K562 (cell line): ENCODE measurements at regions not wholly inside any gene's neighbourhood (a gene's known extent, or its start where the extent isn't known, plus 50 kb on each side); places are given as distances from the start of the nearest gene placed in this dataset.

Experiments used
- ATAC-seq: fragments of 200-7000 bp; cut with Tn5 transposase; 3 replicates; pipeline ENCODE4 v1.9.1; 2020; ENCODE audit warnings: moderate library complexity
- BruUV-seq: library from RNA; stranded (reverse); fragments of 400-500 nt; replicated peaks from 2 replicates; lab custom pipeline; 2021; lab: Mats Ljungman, UMichigan
- CTCF ChIA-PET: fragments of 300-600 bp; formaldehyde crosslinking; extraction: SDS; loops from one replicate; lab custom pipeline; 2021; ENCODE audit warnings: low intra/inter-chr PET ratio; lab: Yijun Ruan, JAX
- POLR2A ChIA-PET: fragments of 300-600, 350-650 bp; sonication (Branson Sonifier 250); formaldehyde crosslinking; extraction: SDS; loops from one replicate; lab custom pipeline; 2021; ENCODE audit warnings: antibody characterized with exemption, inconsistent platforms; lab: Yijun Ruan, JAX
- DNase-seq, 4 experiments: peaks; one replicate each; pipeline versions ENCODE4 v3.0.0 to v3.0.0-alpha.2; 2011 to 2018; ENCODE audit warnings: low spot score in 3 of 4, mixed read lengths in 3 of 4; ENCODE audit errors: extremely low read depth in 1 of 4
- FAIRE-seq: peaks from 2 replicates; lab custom pipeline; 2011; peaks lifted over from hg19 to GRCh38; lab: Jason Lieb, UNC
- H2AFZ ChIP-seq: 2 replicates; pipeline ENCODE4 v1.6.0; 2011; ENCODE audit warnings: low read depth, low read length, control low read depth, inconsistent platforms
- H3K27ac ChIP-seq: fragments of 200-600 bp; 3 replicates; pipeline ENCODE4 v1.8.0; 2011; ENCODE audit warnings: low read depth, mild to moderate bottlenecking, control low read depth, inconsistent platforms, low read length, moderate library complexity, mixed read lengths; ENCODE audit errors: extremely low read depth
- H3K27me3 ChIP-seq, 2 experiments: fragments of 300-600 bp in 1 of 2; 2 replicates in 1 of 2; 3 replicates in 1 of 2; pipeline versions ENCODE4 v1.6.0 to v1.8.0; 2011; ENCODE audit warnings: inconsistent platforms in 2 of 2, low read length in 2 of 2, mild to moderate bottlenecking in 1 of 2, mixed read lengths in 1 of 2, moderate library complexity in 1 of 2; ENCODE audit not compliant: control insufficient read depth in 2 of 2, insufficient read depth in 2 of 2
- H3K36me3 ChIP-seq: fragments of 300-600 bp; 3 replicates; pipeline ENCODE4 v1.8.0; 2011; ENCODE audit warnings: mild to moderate bottlenecking, low read length, inconsistent platforms; ENCODE audit not compliant: control insufficient read depth, insufficient read depth
- H3K4me1 ChIP-seq, 2 experiments: fragments of 200-600 bp in 1 of 2; replicated peaks in 1 of 2; 2 replicates in 1 of 2; 3 replicates in 1 of 2; pipeline versions ENCODE4 v1.5.1 to v1.8.0; 2011; ENCODE audit warnings: inconsistent platforms in 2 of 2, low read length in 2 of 2, mild to moderate bottlenecking in 1 of 2, mixed read lengths in 1 of 2, moderate library complexity in 1 of 2; ENCODE audit not compliant: control insufficient read depth in 2 of 2, insufficient read depth in 2 of 2
- H3K4me2 ChIP-seq: 2 replicates; pipeline ENCODE4 v1.6.1; 2011; ENCODE audit warnings: low read length, control low read depth, inconsistent platforms, mixed read lengths; ENCODE audit not compliant: insufficient read depth
- H3K4me3 ChIP-seq: fragments of 200-600 bp; sonication (generic), shearing (Covaris generic); 2 replicates; pipeline ENCODE4 v1.5.1; 2016; ENCODE audit warnings: control low read depth, inconsistent platforms
- H3K79me2 ChIP-seq: fragments of 200-600 bp; 3 replicates; pipeline ENCODE4 v1.8.0; 2011; ENCODE audit warnings: low read length, inconsistent platforms; ENCODE audit not compliant: control insufficient read depth, insufficient read depth
- H3K9ac ChIP-seq, 2 experiments: 2 replicates each; pipeline versions ENCODE4 v1.6.0 to v1.6.1; 2011; ENCODE audit warnings: low read depth in 2 of 2, low read length in 2 of 2, control low read depth in 1 of 2, inconsistent platforms in 1 of 2, mild to moderate bottlenecking in 1 of 2, mixed read lengths in 1 of 2; ENCODE audit not compliant: insufficient read depth in 1 of 2
- H3K9me1 ChIP-seq: one replicate; pipeline ENCODE4 v1.6.0; 2011; ENCODE audit warnings: inconsistent platforms, mild to moderate bottlenecking, low read length, moderate library complexity; ENCODE audit not compliant: control insufficient read depth, insufficient read depth
- H3K9me3 ChIP-seq: replicated peaks from 2 replicates; pipeline ENCODE4 v1.5.1; 2011; ENCODE audit warnings: low read depth, low read length, inconsistent platforms; ENCODE audit not compliant: control insufficient read depth, insufficient read depth
- H4K20me1 ChIP-seq: replicated peaks from 2 replicates; pipeline ENCODE4 v1.6.1; 2011; ENCODE audit warnings: low read length, inconsistent platforms, mixed read lengths; ENCODE audit not compliant: control insufficient read depth, insufficient read depth
- GTF2F1 ChIP-seq: IDR thresholded peaks from 2 replicates; pipeline ENCODE4 v1.6.1; 2011; ENCODE audit warnings: low read depth, low read length, improper control_type of control experiment
- MBD2 ChIP-seq: sonication (generic); IDR thresholded peaks from 2 replicates; pipeline ENCODE4 v1.6.1; 2016; ENCODE audit warnings: low read depth, borderline replicate concordance
- NR3C1 ChIP-seq: sonication (generic); formaldehyde crosslinking; IDR thresholded peaks from 2 replicates; pipeline ENCODE4 v1.8.1; 2022; ENCODE audit warnings: missing genetic modification reagents
- POLR3G ChIP-seq: IDR thresholded peaks from 2 replicates; pipeline ENCODE4 v1.6.1; 2011; ENCODE audit not compliant: insufficient read length, insufficient replicate concordance; ENCODE audit errors: extremely low read depth
- ZFP36 ChIP-seq: fragments of 150-350 bp; IDR thresholded peaks from 2 replicates; pipeline ENCODE4 v1.6.1; 2018; ENCODE audit warnings: low read length, low read depth; ENCODE audit not compliant: partially characterized antibody
- ZNF140 ChIP-seq: fragments of 250-450 bp; sonication (Bioruptor Pico); IDR thresholded peaks from 2 replicates; pipeline ENCODE4 v1.8.0; 2021; ENCODE audit warnings: moderate library complexity, mild to moderate bottlenecking, inconsistent platforms
- ZNF778 ChIP-seq: fragments of 450-650 bp; formaldehyde crosslinking; IDR thresholded peaks from 2 replicates; pipeline ENCODE4 v1.4.0; 2020; ENCODE audit warnings: mild to moderate bottlenecking, moderate library complexity
- WGBS: fragments of 100-300 bp; shearing (Covaris generic); methylation state at CpG from one replicate; pipeline ENCODE4 v1.1.6; 2016; ENCODE audit warnings: low coverage, mixed read lengths; ENCODE audit not compliant: insufficient coverage; ENCODE audit errors: missing lambda C conversion rate; 5-methylcytosine and 5-hydroxymethylcytosine counted together
- in situ Hi-C: fragments of 300-500 bp; cut with MboI; formaldehyde crosslinking; loops from 4 replicates; pipeline ENCODE4 v1.15.0; 2018; ENCODE audit warnings: inconsistent platforms, mixed read lengths
- intact Hi-C: fragments of 100-400 bp; cut with micrococcal nuclease; formaldehyde crosslinking; loops from 2 replicates; pipeline ENCODE4 v1.14.2; 2022
- TF ChIP-seq, protein P1 (sequence below): fragments of 450-650 bp; conservative IDR thresholded peaks from 2 replicates; pipeline ENCODE4 v1.6.1; 2016; ENCODE audit warnings: missing genetic modification characterization, low read depth, mild to moderate bottlenecking, control low read depth, missing compliant biosample characterization

DNA sequence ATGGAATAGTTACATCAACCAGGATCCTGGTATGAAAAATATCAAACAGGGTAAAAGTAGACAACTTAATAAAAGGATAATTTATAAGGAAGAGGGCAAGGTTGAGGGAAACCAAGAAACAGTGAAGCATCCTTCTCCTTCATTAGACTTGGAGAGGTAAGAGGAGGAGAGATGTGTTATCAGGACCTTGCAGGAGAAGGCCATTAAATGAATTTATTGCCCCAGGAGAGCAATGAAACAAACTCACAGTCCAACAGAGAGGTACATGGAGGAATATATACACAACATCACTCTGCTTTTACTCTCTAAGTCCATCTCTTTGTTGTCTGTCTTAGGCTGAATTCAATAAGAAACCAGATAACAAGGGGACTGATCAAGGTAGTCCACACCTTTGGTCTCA, 966.2 kb downstream of the SORCS1 start:
- no peaks in the 10 kb centered on the region for H3K36me3 ChIP-seq
- TF ChIP-seq ZFP36 (no peak), MBD2 (no peak), GTF2F1 (no peak), ZNF140 (CRISPR knock-in tag) (no peak), NR3C1 (no peak)
- TF ChIP-seq, protein P1, sequence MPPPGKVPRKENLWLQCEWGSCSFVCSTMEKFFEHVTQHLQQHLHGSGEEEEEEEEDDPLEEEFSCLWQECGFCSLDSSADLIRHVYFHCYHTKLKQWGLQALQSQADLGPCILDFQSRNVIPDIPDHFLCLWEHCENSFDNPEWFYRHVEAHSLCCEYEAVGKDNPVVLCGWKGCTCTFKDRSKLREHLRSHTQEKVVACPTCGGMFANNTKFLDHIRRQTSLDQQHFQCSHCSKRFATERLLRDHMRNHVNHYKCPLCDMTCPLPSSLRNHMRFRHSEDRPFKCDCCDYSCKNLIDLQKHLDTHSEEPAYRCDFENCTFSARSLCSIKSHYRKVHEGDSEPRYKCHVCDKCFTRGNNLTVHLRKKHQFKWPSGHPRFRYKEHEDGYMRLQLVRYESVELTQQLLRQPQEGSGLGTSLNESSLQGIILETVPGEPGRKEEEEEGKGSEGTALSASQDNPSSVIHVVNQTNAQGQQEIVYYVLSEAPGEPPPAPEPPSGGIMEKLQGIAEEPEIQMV (tag), result no peak
- in situ Hi-C loops (no loop called here), intact Hi-C loops (no loop called here)
- BruUV-seq, result no TSS peak
- POLR2A ChIA-PET, result no interaction called here
- no peak overlapping the region for H3K4me2 ChIP-seq
- H3K9ac ChIP-seq, result no peak overlapping the region
- no peaks in the 10 kb centered on the region for H3K9me1 ChIP-seq
- DNase-seq (no peak), ATAC-seq (no peak), FAIRE-seq (no peak)
- H3K9me3 ChIP-seq, result no peaks in the 10 kb centered on the region
- H2AFZ ChIP-seq, result no peak overlapping the region
- CTCF ChIA-PET, result no interaction called here
- H3K27me3 ChIP-seq, result no peaks in the 10 kb centered on the region
- H4K20me1 ChIP-seq, result no peaks in the 10 kb centered on the region
- H3K27ac ChIP-seq, result no peak overlapping the region
- H3K4me1 ChIP-seq, result no peaks in the 10 kb centered on the region
- H3K79me2 ChIP-seq, result no peaks in the 10 kb centered on the region
- H3K4me3 ChIP-seq, result no peak overlapping the region

DNA sequence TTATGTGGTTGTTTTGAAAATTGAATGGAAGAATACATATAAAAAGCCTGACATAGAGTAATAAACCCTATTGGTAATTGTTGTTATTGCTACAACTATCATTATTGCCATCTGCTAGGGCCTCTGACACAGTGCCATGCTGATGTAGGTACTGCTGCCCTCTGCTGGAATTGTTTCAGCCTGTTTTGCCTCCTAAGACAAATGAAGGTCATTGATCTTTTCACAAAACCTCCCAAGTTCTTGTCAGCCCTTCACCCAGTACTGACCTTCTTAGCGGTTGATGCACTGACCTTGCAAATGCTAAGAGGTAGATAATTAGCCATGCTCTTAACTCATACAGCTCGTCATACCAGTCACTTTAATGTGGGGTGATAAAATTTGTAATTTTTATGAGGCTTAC, 975.2 kb downstream of the SORCS1 start:
- FAIRE-seq, result no peak
- H3K4me3 ChIP-seq, result no peak overlapping the region
- 6% methylated on average over 2 of the region's 2 CpGs for WGBS
- H3K4me1 ChIP-seq, result no peaks in the 10 kb centered on the region
- ChIA-PET POLR2A (no interaction called here), CTCF (no interaction called here)
- no peak overlapping the region for H3K4me2 ChIP-seq
- H3K9me3 ChIP-seq, result no peaks in the 10 kb centered on the region
- in situ Hi-C loops, result no loop called here
- no TSS peak for BruUV-seq
- H3K27me3 ChIP-seq, result no peaks in the 10 kb centered on the region
- H3K9ac ChIP-seq, result no peak overlapping the region
- DNase-seq, result no peak
- H3K27ac ChIP-seq, result no peak overlapping the region
- H3K9me1 ChIP-seq, result no peaks in the 10 kb centered on the region
- H3K79me2 ChIP-seq, result no peaks in the 10 kb centered on the region
- H2AFZ ChIP-seq, result no peak overlapping the region
- no peaks in the 10 kb centered on the region for H4K20me1 ChIP-seq
- ATAC-seq, result no peak
- H3K36me3 ChIP-seq, result no peaks in the 10 kb centered on the region
- intact Hi-C loops, result no loop called here
- no peak for TF ChIP-seq POLR3G
- no peak for TF ChIP-seq ZNF778 (CRISPR knock-in tag)
